ENCODE measurements at regions not wholly inside any gene's neighbourhood (a gene's known extent, or its start where the extent isn't known, plus 50 kb on each side); places are given as distances from the start of the nearest gene placed in this dataset.
"Not testable (repeated sequence)": the region's sequence is repeated elsewhere in the genome, so short reads cannot be mapped to it uniquely, and the experiment has no call there.

DNA sequence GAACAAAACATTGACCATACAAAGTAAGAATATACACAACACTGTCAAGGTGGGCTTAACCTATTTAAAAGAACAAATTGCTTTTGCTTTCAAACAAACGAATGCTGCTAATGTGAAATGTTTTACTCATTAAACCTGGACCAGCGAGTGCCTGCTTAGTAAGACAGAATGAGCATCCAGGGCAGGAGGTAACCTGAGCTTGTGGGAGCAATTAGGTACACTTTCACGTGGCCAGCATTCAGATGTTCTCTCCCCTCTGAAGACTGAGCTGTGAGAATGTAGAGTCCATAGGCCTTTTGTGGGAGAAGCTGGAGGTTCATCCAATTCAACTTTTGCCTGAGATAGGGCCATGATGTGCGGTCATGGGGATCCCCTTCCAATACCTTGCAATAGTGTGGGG, 266.5 kb downstream of the TSN start:
- no peak for DNase-seq

- DNase-seq: no peak
Measured at GRCh38 chr2:122022531-122022930, 267.1 kb downstream of the TSN start.

GRCh38 chr2:122023059-122023864, 267.8 kb downstream of the TSN start:
- no peak for DNase-seq

DNA sequence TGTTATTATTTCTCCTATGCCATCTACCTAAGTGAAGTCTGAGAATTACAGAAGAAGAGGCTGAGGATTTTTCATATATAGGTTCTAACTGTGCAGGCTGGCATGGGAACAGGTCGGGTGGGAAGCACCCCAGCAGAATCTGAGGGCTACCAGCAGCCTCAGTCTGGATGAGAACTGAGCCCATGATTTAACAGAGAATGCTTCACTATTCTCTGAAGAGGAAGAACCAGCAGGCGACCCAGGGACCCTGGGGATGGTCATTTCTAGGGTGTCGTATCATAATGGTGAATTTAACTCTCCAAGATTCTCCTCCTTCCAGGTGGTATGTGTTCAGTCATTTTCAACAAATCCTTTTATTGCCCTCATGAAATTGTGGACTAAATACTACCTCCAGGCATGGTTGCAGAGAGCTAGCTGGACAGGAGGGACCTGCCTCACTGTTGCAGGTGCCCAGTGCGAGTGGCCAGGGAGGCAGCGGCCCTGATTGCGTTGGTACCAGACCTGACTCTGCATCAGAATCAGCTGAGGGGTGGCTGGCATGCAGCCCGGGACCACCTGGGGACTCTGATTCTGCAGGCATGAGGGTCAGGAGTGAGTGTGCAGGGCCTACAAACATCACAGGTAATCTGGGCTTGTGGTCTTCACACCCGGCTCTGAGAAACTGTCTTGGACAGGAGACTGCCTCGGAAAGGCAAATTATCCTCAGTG, 272.2 kb downstream of the TSN start:
- DNase-seq: no peak

DNA sequence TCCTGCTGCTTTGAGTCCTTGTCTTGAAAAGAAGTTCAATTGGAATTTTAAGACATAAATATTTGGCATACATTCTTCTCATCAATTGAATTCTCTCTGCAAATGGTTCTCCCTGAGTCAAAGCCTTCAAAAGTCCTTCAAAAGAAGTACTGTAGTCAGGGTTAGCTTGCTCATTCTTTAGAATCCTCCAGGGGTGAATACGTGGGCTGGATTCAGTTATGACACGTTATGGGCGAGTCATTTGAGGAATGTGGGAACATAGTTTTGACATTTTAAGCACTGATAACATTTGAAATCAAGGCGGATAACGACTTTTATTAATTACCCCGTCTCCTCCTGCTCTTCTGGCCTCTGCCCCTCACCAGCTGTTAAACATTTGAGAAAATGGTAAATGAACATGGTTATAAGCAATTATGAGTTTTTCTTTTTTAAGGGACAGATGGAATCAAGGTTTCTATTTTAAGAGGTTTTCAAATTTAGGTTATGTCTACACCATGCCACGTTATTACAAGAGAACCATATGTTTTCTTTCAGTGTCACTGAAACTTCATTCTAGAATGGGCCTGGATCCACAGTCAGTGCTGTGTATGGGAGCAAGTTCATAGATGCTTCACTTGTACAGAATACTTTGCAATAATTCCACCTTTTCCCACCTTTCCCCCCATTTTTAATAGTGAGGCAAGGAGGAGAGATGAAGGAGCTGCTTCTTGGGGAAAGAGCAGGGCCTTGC, 273.1 kb downstream of the TSN start:
- no peak for DNase-seq

DNA sequence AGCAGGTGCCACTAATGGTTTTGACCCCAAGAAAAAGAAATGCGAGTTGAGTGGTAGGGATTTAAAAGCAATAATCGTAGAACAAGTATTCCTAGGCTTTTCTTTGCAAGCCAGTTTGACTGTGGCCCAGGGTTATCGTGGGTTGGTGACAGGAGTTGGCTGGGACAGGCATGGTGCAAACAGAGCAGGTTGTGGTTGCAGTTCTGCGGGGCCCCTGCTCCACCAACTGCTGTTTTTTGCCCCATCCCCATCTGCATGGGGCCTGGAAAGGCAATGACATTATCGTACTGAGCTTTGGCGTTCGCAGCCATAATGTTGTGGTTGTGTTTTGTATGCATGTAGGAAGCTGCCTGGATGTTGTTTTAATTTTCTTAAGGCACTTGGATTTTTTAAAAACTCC, 274.0 kb downstream of the TSN start:
- DNase-seq: no peak

DNA sequence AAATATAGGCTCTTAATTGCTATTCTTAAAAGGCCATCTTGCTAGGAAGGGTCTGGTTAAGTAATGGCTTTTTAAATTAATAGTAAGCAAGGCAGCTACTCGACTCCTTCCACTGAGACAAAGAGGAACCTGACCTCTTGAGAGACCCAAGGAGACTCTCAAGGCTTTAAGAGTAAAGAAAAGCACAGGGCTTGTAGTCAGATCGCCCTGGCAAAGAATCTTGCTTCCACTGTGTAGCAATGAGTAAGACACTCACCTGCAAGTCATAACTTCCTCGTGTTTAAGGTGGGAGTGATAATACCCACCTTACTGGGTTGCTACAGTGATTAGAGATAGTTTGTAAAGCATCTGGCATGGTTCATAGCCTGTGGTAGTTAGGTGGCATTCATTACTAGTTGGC, 274.5 kb downstream of the TSN start:
- no peak for DNase-seq

DNA sequence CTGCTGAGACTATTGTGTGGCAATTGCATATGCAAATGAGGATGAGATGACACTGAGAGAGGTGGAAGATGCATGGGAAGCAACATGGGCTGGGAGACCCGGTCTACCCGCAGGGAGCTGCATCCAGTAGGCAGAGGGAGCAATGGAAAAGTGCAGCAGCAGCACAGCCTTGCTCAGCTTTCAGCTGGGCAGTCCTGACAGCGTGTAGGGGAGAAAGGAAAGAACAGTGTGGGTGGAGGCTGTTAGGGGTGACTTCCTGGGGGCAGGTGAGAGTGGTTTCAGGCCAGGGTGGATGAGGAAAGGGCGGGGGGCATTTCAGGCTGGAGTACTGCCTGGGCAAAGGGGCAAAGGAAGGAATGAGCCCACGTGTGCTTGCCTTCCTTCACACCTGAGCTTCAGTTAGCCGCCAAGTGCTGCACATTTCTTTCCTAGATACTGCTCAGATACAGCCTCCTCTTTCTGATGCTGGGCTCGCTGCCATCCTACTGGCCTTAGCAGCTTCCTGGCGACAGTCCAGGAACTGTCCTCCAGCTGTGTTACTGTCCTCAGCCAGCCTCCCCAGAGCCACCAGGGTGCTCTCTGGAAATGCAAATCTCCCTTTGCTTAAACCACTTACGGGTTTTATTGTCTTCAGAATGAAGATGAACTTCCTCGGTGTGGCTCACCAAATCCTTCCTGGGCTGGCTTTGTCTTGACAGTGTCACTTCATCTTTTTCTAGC, 276.3 kb downstream of the TSN start:
- no peak for DNase-seq

DNA sequence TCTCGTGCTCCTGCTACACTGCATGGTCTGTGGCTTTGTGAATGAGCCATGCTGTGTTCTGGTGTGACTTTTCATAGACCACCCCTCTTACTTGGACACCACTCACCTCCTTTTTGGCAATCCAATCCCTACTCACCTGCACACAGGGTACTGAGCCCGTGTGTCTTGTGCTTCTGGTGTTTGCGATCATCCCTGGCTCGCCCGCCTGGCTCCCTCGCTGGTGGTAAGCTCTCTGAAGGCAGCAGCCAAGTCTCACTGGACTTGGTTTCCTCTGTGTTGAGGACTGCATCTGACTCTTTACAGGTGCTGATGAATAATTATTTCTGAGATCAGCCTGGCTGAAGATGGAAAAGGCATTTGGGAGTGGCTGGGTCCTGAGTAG, 276.8 kb downstream of the TSN start:
- DNase-seq: no peak

- DNase-seq: no peak
Measured at GRCh38 chr2:122033778-122034177, 278.3 kb downstream of the TSN start.

GRCh38 chr2:122034344-122034743, 278.9 kb downstream of the TSN start:
- no peak for DNase-seq

GRCh38 chr2:122034777-122035176, 279.3 kb downstream of the TSN start:
- no peak for DNase-seq

DNA sequence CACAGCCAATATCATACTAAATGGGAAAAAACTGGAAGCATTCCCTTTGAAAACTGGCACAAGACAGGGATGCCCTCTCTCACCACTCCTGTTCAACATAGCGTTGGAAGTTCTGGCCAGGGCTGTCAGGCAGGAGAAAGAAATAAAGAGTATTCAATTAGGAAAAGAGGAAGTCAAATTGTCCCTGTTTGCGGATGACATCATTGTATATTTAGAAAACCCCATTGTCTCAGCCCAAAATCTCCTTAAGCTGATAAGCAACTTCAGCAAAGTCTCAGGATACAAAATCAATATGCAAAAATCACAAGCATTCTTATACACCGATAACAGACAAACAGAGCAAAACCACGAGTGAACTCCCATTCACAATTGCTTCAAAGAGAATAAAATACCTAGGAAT, 283.4 kb downstream of the TSN start:
- DNase-seq: not testable (repeated sequence)

- no peak for DNase-seq
Measured at GRCh38 chr2:122041455-122041854, 286.0 kb downstream of the TSN start.

DNA sequence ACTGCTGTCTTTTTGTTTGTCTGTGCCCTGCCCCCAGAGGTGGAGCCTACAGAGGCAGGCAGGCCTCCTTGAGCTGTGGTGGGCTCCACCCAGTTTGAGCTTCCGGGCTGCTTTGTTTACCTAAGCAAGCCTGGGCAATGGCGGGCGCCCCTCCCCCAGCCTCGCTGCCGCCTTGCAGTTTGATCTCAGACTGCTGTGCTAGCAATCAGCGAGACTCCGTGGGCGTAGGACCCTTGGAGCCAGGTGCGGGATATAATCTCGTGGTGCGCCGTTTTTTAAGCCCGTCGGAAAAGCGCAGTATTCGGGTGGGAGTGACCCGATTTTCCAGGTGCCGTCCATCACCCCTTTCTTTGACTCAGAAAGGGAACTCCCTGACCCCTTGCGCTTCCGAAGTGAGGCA, 296.2 kb downstream of the TSN start:
- not testable (repeated sequence) for DNase-seq

GRCh38 chr2:122055521-122055931, 300.1 kb downstream of the TSN start:
- no peak for DNase-seq

- DNase-seq: no peak
Measured at GRCh38 chr2:122056853-122057252, 301.4 kb downstream of the TSN start.

- DNase-seq: no peak
Measured at GRCh38 chr2:122061206-122061605, 305.8 kb downstream of the TSN start.

GRCh38 chr2:122061831-122062230, 306.4 kb downstream of the TSN start:
- DNase-seq: no peak

GRCh38 chr2:122062506-122062905, 307.1 kb downstream of the TSN start:
- no peak for DNase-seq

DNA sequence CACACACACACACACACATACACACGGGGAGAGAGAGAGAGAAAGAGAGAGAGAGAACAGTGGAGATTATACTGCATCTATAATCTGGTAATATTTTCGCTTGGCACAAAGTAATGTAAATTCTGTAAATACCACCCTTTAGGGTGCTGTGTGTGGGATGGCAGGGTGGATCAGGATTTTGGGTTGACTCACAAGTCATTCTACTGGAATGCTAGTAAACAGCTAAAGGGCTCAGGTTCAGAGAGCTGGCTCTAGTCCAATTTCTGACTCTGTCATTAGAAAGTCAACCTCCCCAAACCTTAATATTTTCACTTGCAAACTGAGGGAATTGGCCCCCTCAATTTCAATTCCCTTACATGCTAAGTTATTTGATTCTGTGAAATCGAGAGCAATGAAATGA, 308.3 kb downstream of the TSN start:
- no peak for DNase-seq

DNA sequence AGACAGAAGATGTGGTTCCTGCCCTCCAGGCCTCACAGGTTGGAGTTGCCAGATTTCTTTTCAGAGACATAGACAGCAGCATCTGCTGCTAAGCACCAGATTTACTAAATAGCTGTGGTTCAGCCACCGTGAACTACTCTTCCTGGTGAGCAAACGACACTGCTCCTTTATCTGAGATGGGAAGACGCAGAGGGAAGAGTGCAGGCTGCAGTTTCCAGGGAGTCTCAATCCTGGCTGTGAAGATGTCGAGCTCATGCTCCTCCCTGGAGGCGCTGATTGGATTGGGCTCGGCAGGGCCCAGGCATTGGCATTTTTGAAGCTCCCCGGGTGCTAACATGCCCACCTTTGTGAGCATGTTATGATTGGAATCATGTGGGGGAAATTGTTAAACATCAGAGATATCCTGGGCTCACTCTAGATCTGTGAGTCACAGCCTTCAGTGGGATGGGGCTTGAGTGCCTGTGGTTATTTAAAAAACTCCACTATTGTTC, 314.8 kb downstream of the TSN start:
- no peak for DNase-seq

GRCh38 chr2:122072666-122073065, 317.2 kb downstream of the TSN start:
- DNase-seq: no peak

Data from NCI-H2171 (cell line).